Left ventricle myocardium superior (tissue), 1 donor: ENCODE measurements at regions not wholly inside any gene's neighbourhood (a gene's known extent, or its start where the extent isn't known, plus 50 kb on each side); places are given as distances from the start of the nearest gene placed in this dataset.

Experiments
- ATAC-seq: fragments of 200-7000 bp; cut with Tn5 transposase; one replicate; pipeline ENCODE4 v1.9.1; 2020; ENCODE audit warnings: mild to moderate bottlenecking, moderate library complexity
- DNase-seq: peaks from one replicate; pipeline ENCODE4 v3.0.0-alpha.2; 2020
- intact Hi-C: fragments of 100-400 bp; cut with micrococcal nuclease; formaldehyde crosslinking; loops from one replicate; pipeline ENCODE4 v1.11.0; 2022
- donor health status: DM: no; HTN: yes; CAD: no; lungs with severe emphysema.

DNA sequence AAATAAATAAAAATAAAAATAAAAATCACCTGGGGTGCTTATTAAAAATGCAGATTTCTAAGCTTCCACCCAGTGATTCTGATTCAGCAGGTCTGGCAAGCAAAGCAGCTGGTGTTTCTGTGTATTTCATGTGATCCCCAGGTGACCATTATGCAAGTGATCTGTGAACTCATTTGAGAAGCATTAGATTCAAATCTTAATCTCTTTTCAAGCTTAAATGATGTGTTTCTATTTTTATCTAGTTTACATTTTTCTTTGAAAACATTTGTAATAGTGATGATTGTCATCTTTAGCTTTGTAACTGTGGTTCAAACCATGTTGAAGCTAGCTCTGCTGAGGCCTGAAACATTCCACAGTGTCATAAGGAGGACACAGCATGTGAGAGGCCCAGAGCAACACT is 804.8 kb upstream of the ZNF608 start:
- intact Hi-C loops: no loop called here
- ATAC-seq: no peak
- no peak for DNase-seq

DNA sequence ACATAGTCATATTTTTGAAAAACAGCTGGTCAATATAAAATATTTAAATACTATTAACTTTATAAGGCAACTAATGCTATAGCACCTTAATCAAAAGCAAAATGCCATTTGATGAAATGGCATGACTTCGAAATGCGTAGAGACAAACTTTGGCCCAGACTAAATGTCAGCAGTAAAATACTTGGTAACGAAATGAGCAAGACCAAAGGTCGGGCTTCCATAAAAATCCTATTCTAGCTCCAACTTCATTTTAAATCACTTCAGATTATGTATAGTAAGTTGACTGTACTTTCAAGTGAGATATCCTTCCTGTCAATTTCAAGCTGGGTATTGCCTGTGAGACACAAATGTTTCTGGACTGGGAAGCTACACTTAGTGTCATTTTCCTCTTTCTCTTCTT is 805.4 kb upstream of the ZNF608 start:
- DNase-seq (no peak), ATAC-seq (no peak)
- intact Hi-C loops: no loop called here

DNA sequence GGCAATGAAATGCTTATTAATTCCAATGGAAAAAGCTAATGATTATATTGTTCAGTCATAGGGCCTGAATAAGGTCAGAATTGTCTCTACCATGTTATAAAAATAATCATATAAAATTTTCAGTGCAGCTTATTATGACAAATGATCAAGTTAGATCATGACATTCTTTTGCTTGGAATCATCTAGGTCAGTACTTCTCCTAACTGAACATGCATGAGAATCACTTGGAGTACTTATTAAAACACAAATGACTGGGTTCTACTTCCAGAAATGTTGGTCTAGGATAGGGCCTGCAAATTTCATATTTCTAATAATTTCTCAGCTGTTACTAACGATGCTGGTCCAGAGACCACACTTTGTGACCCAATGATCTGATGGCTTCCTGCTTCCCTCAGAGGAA is 806.0 kb upstream of the ZNF608 start:
- ATAC-seq (no peak), DNase-seq (no peak)
- intact Hi-C loops: no loop called here

DNA sequence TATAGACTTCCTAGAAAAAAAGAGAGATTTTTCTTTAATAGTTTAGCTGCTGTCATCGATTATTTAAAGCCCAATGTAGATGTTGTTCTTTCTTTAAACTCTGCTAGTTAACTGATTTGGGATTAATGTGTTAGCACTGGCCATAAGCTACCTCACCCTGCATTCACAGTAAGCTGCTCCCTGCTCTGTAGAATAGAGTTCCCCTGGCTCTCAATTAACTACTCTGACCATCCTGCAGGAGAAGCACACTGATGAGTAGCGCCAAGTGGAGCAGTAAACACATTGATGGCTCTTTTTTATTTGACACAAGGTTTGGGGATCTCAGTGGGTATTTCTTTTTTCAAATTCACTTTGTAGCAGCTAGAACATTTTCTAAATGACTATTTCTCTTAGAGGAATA is 807.9 kb upstream of the ZNF608 start:
- no peak for ATAC-seq
- intact Hi-C loops: no loop called here
- no peak for DNase-seq

DNA sequence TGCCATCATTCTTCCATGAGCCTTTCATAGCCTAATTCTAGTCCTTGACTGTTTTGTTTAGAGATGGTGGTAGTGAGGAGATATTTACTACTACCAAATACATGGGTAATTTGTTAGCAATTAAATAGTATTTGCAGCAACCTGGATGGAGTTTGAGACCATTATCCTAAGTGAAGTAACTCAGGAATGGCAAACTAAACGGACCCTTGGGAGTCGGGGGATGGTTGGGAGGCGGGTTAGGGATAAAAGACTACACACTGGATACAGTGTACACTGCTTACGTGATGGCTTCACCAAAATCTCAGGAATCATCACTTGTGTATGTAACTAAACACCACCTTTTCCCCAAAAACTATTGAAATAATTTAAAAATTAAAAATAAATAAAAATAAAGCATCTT is 809.2 kb upstream of the ZNF608 start:
- DNase-seq (no peak), ATAC-seq (no peak)
- intact Hi-C loops: no loop called here

DNA sequence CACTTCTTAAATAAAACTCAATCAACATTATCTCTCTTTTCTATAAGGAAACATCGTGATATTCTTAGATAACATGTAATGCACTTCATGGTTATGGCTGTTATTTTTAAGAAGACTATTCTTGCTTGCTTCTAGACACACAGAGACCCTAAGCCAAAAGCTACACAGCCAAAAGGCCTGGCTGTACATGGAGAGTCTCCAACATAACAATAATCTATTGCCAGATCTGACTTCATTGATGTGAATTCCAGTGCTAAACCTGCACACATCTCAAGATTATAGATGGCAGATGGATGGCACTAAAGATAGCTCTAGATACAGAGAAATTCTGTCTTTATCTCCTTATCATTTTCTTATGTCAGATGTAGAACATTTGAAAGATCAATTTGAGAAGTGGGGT is 811.6 kb upstream of the ZNF608 start:
- intact Hi-C loops: no loop called here
- no peak for ATAC-seq
- DNase-seq: no peak

DNA sequence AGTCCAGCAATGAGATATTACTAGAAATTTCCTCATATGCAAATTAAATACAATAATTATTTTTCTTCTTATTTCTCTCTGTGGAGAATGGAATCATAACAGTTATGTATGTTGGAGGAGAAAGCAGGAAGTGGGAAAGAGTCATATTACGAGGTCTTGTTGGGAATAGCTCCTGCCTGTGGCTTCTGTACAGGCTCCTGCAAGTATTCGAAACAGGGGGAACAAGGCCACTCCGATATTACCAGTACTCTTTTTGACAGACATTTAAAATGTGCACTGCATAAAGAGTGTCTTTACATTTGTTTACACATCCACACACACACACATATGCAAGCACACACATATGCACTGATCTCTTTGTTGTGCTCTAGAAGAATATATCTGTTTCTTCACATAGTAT is 812.0 kb upstream of the ZNF608 start:
- intact Hi-C loops: no loop called here
- ATAC-seq: no peak
- no peak for DNase-seq

DNA sequence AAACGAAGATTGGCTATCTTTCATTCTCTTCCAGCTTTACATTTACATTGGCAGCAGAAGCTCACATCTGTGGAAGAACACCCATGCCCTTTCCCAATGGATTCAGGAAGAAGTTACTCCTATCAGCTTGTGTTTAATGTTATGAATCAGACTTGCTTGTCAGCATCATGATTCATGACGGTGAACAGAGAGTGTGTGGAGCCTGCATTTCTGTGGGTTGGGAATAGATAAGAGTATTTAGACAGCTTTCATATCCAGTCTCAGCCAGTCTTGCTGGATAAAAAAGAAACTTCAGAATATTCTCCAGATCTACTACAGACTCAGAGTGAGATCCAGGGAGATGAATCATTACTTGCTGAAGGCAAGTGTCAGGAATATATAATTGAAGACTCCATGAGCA is 812.9 kb upstream of the ZNF608 start:
- intact Hi-C loops: no loop called here
- DNase-seq (no peak), ATAC-seq (peak; percentile 86)

DNA sequence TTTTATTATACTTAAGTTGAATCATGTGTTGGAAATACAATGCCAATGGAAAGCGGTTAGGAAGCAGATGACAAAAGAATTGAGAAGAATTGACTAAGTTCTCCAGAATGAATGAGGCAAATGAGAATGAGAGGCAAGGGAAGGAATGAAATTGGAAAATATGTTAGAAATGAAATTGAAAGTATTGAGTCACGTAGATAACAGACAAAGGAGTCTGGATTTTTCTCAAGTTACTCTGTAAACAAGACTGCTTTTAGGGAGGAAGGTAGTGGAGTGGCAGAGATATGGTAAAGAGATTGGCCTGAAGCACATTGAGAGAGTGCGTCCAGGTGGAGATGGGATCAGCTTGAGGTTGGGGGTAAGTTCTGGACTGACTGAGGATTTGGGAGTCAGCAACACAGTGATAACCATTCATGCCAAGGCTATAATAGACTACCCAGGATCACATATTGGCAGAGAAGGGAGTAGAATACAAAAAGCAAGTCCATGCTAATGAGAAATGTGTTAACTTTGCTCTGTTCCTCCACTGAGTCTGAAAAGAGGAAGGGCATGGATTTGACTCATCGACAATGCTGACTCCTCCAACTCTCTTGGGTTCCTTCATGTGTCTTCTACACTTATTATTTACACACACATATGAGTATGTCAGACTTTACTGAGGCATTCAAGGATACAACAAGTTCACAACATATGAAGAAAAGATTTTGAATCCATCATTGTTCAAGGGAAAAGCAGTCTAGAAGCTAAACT is 814.2 kb upstream of the ZNF608 start:
- intact Hi-C loops: no loop called here
- DNase-seq (no peak), ATAC-seq (no peak)

DNA sequence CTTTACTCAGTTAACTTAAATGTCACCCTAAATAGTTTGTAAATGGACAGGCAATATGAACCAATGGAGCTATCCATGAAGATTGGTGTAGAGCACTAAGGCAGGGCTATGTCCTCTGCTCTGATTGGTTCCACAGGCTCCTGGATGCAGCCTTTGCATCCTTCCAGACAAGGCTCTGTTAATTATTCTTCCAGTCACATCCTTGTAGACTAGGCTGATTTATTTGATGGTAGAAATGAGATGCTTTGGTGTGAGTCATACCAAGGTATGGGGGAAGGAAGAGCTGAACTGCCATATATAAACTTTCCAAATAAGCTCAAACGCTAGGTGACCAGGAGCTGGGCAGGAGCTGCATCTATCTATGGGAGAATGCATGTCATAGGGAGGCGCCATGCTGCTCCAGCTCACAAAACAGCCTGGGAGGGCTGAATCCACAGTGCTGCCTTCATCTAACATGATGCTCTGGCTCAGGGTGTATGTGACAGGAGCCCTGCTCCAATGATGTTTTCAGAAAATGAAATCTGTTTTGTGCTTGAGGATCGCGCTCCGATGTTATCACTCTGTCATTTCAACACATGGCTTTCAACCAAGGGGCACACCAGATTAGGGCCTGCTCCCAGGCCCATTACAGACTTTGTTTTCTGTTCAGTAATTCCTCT is 818.0 kb upstream of the ZNF608 start:
- DNase-seq (no peak), ATAC-seq (no peak)
- intact Hi-C loops: no loop called here

DNA sequence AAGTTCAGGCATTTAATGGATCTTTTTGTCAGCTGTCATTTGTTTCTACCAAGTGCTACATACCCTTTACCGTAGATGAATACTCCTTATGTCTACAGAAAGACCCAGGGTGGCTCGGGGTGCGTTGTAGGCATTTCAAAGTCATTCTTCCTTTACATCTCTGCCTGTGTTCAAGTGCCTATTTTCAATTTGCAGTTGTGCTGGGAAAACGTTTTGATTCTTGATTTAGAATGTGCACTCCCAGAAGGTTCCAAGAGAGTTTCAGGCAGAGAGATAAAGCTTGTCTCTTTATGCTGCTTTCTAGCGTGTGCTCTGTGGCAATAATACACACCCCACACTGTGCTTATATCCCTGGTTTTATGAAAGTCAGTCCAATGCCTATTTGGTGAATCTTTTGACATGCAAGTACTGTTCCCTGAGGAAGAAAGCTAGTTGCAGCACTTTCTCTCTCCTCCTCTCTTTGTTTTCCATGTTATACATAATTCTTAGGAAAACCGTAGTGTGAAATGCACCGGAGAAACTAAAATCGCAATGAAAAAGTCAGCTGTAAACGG is 828.1 kb upstream of the ZNF608 start:
- DNase-seq (no peak), ATAC-seq (no peak)
- intact Hi-C loops: no loop called here

DNA sequence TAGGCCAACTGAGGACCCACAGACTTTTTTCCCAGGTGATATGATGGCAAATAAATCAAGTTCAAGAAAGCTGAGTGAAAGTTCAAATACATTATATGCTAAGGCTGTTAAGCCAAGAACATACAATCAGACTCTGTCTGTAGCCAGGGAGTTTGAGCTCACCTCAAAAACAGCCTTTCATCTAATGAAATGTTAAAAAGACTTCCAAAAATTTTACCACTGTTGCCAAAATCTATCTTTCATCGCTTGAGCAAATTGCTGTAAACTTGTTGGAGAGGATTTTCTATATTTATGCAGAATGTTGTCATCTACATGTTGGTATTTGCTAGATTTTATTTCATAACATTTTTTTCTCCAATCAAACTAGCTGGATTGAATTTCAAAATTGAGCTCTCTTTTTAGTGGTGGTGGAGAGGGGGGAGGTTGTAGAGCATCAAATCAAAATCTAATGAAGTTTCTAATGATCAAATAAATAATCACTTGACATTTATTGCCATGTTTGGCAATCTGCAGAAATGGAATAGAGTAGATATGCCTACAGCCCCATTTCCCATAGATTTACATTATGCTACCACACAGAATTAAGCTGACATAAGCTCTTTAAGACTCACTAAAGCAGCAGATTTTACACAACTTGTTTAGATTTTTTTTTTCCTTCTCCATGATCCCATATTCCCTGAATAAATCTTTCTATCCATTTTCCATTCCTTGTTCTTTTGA is 828.9 kb upstream of the ZNF608 start:
- intact Hi-C loops: no loop called here
- ATAC-seq (no peak), DNase-seq (no peak)

DNA sequence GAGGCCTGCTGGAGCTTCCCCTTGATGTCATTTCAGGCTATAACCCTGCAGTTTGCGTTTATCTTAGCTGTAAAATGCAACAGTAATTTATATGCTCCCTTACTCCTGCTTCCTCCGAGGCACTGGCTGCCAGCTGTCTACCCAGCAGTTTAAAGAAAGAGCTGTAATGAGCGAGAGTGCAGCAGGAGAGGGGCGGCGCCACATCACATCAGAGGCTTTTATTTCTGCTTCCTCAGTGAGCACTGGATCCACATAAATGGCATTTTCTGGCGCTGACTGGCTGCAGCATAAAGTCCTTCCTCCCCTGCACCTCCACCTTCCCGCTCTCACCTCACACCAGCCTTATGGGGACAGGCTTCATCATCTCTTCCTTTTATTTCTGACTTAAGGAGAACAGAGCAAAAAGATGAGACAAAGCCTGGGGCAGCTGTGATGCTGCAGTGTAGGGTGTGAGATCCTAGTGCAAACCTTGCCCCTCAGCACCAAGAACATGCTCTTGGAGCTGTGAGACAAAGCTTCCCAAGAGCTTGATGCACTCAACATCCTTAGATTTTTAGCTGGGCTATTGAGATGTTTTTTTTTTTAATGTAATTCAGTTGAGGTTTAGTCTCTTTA is 829.6 kb upstream of the ZNF608 start:
- ATAC-seq (no peak), DNase-seq (no peak)
- intact Hi-C loops: no loop called here

DNA sequence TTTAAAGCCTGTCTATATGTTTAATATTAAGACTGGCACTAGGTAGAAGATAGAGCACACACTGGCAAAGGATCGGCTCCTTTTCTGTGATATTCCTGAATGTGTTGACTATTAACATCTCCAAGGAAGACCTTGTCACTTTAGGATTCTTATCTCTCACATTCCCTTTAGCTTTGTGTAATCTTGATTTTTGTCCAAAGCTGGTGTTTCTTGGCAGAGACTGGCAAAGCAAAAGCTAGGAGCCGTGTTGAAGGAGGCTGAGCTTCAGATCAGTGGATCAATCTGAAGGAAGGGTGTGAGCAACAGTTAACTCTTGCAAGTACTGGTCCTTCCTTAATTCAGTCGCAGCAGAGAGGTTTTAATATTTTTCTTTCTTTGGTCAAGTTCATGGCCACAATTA is 830.4 kb upstream of the ZNF608 start:
- intact Hi-C loops: no loop called here
- ATAC-seq (no peak), DNase-seq (no peak)

DNA sequence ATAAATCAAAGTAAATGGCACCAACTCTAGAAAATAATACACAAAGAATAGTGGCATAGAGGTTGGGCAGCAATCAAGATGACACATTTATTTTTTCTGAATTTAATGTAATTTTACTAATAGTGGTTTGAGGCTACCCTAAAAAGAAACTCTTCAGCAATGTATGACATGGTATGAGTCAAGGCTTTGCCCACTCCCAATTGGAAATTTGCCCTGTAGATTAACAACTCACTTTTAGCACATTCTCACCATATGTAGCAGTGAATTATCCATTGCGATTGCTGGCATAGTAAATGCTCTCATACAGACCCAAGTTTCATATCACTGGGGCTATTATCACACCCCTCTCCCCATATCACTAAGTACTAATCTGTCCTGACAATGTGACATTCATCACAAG is 832.1 kb upstream of the ZNF608 start:
- ATAC-seq (no peak), DNase-seq (no peak)
- intact Hi-C loops: no loop called here

DNA sequence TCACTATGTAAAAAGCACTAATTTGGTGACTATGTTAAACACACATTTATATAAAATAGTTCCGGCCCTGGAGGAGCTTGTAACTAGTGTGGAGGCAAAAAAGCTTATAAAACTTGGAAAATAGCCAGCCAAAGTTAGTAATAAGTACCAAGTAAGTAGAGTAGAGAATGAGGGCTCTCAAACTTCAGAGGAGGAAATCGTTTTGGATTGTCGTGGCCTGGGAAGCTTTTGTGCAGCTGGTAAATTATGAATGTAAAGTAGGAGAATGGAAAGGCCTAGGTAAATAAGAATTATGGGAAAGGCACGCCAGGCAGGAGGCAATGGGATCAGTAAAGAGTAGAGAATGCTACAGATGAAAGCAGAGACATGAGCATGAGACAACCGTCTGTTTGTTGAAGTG is 832.7 kb upstream of the ZNF608 start:
- no peak for ATAC-seq
- no peak for DNase-seq
- intact Hi-C loops: no loop called here

DNA sequence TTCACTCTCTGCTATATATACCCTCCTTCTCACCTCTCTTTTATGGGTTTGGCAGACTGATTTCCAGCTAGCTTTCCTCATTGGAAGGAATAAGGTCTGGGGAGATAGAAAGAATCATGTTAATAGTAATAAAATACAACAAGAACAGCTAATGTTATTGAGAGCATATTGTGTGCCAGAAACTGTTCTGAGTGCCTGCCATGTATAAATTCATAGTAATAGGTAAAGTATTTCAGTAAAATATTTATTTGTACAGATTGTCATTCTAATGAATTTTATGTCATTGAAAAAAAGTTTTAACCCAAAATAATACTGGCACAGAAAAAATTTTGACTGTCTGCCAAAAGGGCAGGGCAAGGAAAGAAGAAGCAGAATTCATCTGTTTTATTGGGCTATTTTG is 834.9 kb upstream of the ZNF608 start:
- ATAC-seq: no peak
- no peak for DNase-seq
- intact Hi-C loops: no loop called here

DNA sequence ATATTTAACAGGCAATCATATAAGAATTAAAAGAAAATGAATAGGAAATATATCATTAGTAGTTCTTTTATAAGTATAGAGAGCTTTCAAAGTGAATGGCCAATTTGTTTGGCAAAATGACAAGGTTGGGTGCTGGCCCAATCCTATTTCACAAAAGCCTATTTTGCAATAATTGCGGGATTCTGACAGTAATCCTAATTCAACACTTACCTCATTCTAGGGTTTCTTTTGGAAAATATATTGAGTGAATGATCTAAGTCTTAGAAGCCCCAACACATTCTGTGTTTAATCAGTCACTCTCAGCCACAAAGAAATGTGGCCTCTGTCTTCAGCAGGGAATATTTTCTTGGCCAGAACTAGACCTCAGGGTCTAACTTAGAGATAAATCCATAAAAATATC is 835.9 kb upstream of the ZNF608 start:
- intact Hi-C loops: no loop called here
- ATAC-seq (peak; percentile 78), DNase-seq (no peak)

DNA sequence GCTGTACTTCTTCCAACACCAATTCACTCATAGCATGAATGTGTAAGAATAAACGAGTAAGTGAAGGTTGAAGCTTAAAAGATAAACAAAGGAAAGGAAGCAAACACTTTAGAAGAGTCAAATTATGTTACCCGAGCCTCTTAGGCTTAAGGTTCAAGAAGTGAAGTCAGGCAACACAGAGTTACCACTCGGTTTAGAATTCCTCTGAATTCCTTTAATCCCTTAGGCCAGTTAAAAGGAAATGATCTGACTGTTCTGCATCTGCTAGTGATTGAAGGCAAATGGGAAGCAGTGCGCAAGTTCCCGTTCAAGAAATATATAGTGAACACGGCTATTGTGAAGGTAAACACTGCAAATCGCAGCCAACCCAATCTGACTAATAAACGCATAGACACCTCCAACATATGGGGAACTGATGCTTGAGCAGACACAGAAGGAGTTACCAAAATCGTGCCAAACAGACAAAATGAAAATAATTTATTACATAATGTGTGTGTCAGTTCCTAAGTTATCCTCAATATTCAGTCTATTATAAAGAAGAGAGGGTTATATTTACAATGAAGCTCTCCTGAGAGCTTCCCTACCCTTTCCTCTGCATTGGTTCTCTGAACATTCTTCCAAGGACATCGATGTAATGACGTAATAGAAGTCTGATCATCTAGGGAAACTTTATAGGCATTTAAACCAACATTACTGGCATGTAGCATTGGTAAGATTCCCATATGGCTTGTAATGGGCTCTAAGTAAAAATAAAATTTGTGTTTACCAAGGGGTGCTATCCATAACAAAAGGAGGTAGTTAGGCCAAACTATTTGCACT is 837.1 kb upstream of the ZNF608 start:
- intact Hi-C loops: no loop called here
- ATAC-seq: peak; percentile 77

More for the DNA sequence above, 837.1 kb upstream of the ZNF608 start:
- DNase-seq: no peak
